Thoracic aorta (tissue), 2 donors: ENCODE measurements at regions not wholly inside any gene's neighbourhood (a gene's known extent, or its start where the extent isn't known, plus 50 kb on each side); places are given as distances from the start of the nearest gene placed in this dataset.

Experiments used
- ATAC-seq: fragments of 150-250 bp; one replicate; pipeline ENCODE4 v1.8.0; 2017; ENCODE audit warnings: low read depth; ENCODE audit not compliant: insufficient number of reproducible peaks, low FRiP score
- DNase-seq: peaks from one replicate; pipeline ENCODE4 v3.0.0-alpha.2; 2020; ENCODE audit warnings: low spot score
- H3K27ac ChIP-seq, 2 donors: fragments of 200-600 bp; sonication (generic); 1 replicate in 1 of 2; 2 replicates in 1 of 2; pipeline ENCODE4 v1.5.1; 2016; ENCODE audit warnings: mild to moderate bottlenecking in 2 of 2, moderate library complexity in 2 of 2
- H3K27me3 ChIP-seq: fragments of 200-600 bp; sonication (generic); replicated peaks from 2 replicates; pipeline ENCODE4 v1.6.0; 2016; ENCODE audit warnings: mild to moderate bottlenecking; ENCODE audit not compliant: insufficient read depth
- H3K36me3 ChIP-seq: fragments of 200-600 bp; sonication (generic); one replicate; pipeline ENCODE4 v1.5.1; 2016
- H3K4me1 ChIP-seq, 2 donors: fragments of 200-600 bp; sonication (generic); 1 replicate in 1 of 2; 2 replicates in 1 of 2; pipeline versions ENCODE4 v1.5.1 to v1.6.0; 2016; ENCODE audit warnings: low read depth in 2 of 2, mild to moderate bottlenecking in 1 of 2; ENCODE audit not compliant: control insufficient read depth in 1 of 2
- H3K4me3 ChIP-seq: fragments of 200-600 bp; sonication (generic); 2 replicates; pipeline ENCODE4 v1.5.1; 2016; ENCODE audit warnings: mild to moderate bottlenecking
- H3K9me3 ChIP-seq: fragments of 200-600 bp; sonication (generic); 2 replicates; pipeline ENCODE4 v1.5.1; 2016
- TF ChIP-seq, protein P1 (sequence below): fragments of 200-600 bp; sonication (generic); IDR thresholded peaks from one replicate; pipeline ENCODE4 v1.5.1; 2019; ENCODE audit warnings: antibody characterized with exemption

DNA sequence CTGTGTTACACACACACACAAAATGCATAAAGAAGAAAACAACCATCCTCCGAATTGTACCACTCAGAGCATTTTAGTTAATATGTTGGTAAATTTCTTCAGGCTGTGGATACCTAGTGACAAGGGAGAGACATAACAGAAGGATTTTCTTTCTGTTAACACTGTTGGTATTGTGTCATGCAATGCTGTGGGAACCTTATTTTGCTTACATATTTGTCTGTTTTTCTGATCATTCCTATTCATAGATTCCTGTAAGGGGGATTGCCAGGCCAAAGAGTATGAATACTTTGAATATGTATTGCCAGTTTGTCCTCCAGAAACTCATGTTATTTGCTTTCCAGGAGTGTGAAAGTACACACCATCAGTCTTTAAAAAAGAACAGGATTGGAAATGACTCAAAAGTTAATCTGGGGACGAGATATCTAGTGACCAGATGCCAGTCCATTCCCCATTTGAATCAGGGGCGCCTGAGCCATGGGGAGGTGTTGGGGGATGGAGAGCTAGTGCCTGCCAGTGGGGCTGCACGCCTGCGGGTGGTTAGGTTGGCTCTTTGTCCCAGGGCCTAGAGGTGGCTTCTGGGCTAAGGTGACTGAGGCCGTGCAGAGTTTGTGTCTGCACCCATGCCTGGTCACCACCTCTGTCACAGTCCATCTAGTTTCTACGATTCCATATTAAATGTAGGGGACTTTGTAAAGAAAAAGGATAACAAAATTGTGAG lies 142.0 kb downstream of the PTPN20 start:
- TF ChIP-seq, protein P1, sequence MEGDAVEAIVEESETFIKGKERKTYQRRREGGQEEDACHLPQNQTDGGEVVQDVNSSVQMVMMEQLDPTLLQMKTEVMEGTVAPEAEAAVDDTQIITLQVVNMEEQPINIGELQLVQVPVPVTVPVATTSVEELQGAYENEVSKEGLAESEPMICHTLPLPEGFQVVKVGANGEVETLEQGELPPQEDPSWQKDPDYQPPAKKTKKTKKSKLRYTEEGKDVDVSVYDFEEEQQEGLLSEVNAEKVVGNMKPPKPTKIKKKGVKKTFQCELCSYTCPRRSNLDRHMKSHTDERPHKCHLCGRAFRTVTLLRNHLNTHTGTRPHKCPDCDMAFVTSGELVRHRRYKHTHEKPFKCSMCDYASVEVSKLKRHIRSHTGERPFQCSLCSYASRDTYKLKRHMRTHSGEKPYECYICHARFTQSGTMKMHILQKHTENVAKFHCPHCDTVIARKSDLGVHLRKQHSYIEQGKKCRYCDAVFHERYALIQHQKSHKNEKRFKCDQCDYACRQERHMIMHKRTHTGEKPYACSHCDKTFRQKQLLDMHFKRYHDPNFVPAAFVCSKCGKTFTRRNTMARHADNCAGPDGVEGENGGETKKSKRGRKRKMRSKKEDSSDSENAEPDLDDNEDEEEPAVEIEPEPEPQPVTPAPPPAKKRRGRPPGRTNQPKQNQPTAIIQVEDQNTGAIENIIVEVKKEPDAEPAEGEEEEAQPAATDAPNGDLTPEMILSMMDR, result no peak
- no peak for ATAC-seq
- Histone ChIP-seq H3K4me1 (peaks cover 20 to 31% of the 10 kb centered on the region in 2 donors), H3K9me3 (no peaks in the 10 kb centered on the region), H3K4me3 (no peak overlapping the region), H3K27ac (no peak overlapping the region), H3K36me3 (no peaks in the 10 kb centered on the region), H3K27me3 (no peaks in the 10 kb centered on the region)
- DNase-seq, result no peak

DNA sequence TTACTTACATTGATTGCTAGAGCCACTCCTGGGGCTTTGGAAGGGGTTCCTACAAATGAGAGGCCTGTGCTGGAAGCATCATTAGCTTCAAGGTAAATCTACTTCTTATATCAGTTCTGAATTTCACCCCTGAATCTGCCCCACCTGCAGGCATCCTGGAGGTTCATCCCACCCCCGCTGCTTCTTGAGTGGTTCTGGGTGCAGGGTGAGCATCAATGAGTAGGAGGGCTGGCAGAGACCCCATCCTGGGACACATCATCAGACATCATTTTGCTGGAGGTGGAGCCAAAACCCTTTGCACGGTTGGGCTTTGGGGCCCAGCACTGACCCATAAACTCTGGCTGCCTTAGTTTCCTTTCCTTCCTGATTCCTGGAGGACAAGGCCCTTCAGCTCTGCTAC lies 143.7 kb downstream of the PTPN20 start:
- H3K27me3 ChIP-seq, result no peaks in the 10 kb centered on the region
- TF ChIP-seq, protein P1, result no peak
- DNase-seq (no peak), ATAC-seq (no peak)
- no peaks in the 10 kb centered on the region for H3K9me3 ChIP-seq
- H3K27ac ChIP-seq, result no peak overlapping the region
- H3K4me1 ChIP-seq, result peaks cover 11 to 15% of the 10 kb centered on the region in 2 donors
- no peak overlapping the region for H3K4me3 ChIP-seq
- H3K36me3 ChIP-seq, result no peaks in the 10 kb centered on the region

DNA sequence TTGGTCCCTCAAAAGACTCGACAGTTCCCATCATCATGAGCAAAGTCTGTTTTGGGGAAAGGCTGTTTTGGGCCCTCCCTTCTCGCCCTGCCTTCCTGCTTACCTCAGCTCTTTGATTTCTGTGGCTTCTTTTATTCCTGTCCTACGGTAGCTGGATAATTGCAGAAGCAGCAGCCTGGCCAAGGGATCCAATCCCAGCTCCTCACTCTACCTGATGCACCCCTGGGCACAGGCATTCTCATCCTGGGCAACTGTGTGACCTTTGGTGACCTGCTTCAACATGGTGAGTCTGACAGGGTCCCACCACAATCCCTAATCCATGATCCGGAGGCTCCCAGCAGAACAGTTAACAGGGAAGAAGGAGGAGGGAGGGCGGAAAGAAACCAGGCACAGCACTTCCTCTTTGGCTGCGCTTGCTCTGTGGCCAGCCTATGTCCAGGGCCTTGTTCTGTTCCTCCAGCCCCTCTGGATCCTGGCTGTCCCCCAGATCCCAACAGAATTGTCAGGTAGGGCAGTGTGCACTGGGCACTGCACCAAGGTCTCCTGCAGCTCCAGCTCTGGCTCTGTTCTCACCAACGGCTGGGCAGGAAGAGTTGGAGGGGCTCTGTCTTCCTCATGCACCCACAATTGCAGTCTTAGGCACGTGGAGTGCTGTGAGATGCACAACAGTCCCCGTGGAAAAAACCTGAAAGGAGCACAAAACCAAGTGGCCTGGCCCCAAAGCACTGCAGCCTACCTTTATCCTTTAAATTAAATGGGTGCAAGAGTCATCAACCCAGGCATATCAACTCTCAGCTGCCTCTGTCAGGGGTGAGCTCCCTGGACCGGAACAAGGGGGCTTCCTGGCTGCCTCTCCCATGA lies 144.4 kb downstream of the PTPN20 start:
- ATAC-seq (no peak), DNase-seq (no peak)
- Histone ChIP-seq H3K27ac (no peak overlapping the region), H3K27me3 (no peaks in the 10 kb centered on the region), H3K4me3 (no peak overlapping the region), H3K9me3 (no peaks in the 10 kb centered on the region), H3K4me1 (peaks cover 4 to 9% of the 10 kb centered on the region in 2 donors), H3K36me3 (no peaks in the 10 kb centered on the region)
- TF ChIP-seq, protein P1, result no peak

DNA sequence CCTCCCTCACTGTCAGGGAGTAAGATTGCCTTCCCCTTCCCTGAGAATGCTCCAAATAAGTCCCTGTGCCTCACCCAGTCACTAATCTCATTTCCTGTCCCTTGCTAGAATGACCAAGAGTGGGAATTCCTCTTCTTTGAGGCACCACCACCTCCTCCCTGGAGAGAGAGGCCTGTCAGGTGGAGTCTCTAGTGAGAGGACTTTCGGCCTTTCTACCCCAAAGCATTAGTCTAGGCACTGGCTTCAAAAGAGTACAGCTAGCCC lies 145.0 kb downstream of the PTPN20 start:
- Histone ChIP-seq H3K9me3 (no peaks in the 10 kb centered on the region), H3K4me3 (no peak overlapping the region), H3K27me3 (no peaks in the 10 kb centered on the region), H3K4me1 (peaks cover 0 to 9% of the 10 kb centered on the region in 2 donors), H3K36me3 (no peaks in the 10 kb centered on the region), H3K27ac (no peak overlapping the region)
- no peak for DNase-seq
- ATAC-seq, result no peak
- TF ChIP-seq, protein P1, result no peak

DNA sequence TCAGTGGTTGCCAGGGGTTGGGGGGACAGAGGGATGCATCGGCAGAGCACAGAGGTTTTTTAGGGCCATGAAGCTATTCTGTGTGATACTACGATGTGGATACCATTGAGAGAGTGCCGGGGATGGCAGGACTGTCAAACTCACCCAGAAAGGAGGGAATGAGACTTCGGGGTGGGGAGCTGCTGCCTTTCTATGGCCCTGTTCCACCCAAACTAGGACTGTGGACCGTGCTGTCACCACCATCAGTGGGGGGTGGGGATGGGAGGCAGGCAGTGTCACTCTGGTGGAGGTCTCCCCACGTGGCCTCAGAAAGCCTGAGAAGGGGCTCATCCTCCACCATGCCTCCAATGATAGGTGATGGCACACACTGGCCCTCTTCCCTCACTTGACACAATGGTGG lies 146.2 kb downstream of the PTPN20 start:
- Histone ChIP-seq H3K36me3 (no peaks in the 10 kb centered on the region), H3K9me3 (no peaks in the 10 kb centered on the region), H3K27me3 (no peaks in the 10 kb centered on the region), H3K4me3 (no peak overlapping the region), H3K4me1 (peaks cover 5 to 19% of the 10 kb centered on the region in 2 donors), H3K27ac (no peak overlapping the region)
- DNase-seq (no peak), ATAC-seq (no peak)
- TF ChIP-seq, protein P1, result no peak
